Endothelial cell (in vitro differentiated cells): ENCODE measurements at regions not wholly inside any gene's neighbourhood (a gene's known extent, or its start where the extent isn't known, plus 50 kb on each side); places are given as distances from the start of the nearest gene placed in this dataset.
A peak's percentile ranks its signal among the peaks of the same experiment; 100 is the strongest.

Experiments
- DNase-seq: peaks from one replicate; pipeline ENCODE4 v3.0.0; 2021; ENCODE audit warnings: low spot score
- H3K27ac Mint-ChIP-seq: one replicate; pipeline ENCODE4 v1.8.0; 2021; ENCODE audit warnings: mixed read lengths, inconsistent platforms; ENCODE audit not compliant: unreplicated experiment
- H3K27me3 Mint-ChIP-seq: one replicate; pipeline ENCODE4 v1.8.0; 2021; ENCODE audit warnings: mild to moderate bottlenecking, moderate library complexity, mixed read lengths, inconsistent platforms; ENCODE audit not compliant: unreplicated experiment
- H3K36me3 Mint-ChIP-seq: one replicate; pipeline ENCODE4 v1.8.0; 2021; ENCODE audit warnings: mild to moderate bottlenecking, low read depth, mixed read lengths, inconsistent platforms; ENCODE audit not compliant: unreplicated experiment
- H3K4me1 Mint-ChIP-seq: one replicate; pipeline ENCODE4 v1.8.0; 2021; ENCODE audit warnings: mild to moderate bottlenecking, mixed read lengths, inconsistent platforms; ENCODE audit not compliant: unreplicated experiment
- H3K4me3 Mint-ChIP-seq: one replicate; pipeline ENCODE4 v1.8.0; 2021; ENCODE audit warnings: mild to moderate bottlenecking, mixed read lengths, inconsistent platforms; ENCODE audit not compliant: unreplicated experiment
- H3K9me3 Mint-ChIP-seq: one replicate; pipeline ENCODE4 v1.8.0; 2021; ENCODE audit warnings: mixed read lengths, inconsistent platforms; ENCODE audit not compliant: unreplicated experiment
- CTCF ChIP-seq: fragments of 200-600 bp; sonication (generic); IDR thresholded peaks from one replicate; pipeline ENCODE4 v1.5.0; 2021; ENCODE audit warnings: antibody characterized with exemption; ENCODE audit not compliant: unreplicated experiment

DNA sequence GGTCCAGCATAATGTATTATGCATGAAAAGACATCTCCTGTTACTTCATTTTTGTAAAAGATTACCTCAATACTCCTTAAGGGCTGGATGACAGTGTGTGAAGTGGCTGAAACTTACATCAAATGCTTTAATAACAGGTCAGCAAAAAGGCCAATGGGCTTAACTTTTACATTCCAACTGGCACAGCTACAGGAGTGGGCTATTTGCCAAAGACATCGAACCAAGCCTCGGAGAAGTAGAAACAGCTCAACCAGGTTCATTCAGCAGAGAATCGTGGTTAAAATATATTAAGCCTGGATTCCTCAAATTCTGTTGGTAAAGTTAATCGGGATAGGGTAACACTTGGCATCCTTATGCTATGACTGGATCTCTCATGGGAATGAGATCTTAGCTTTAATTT lies 639.7 kb downstream of the TRIML1 start:
- no peak overlapping the region for H3K27ac Mint-ChIP-seq
- no peaks in the 10 kb centered on the region for H3K9me3 Mint-ChIP-seq
- no peaks in the 10 kb centered on the region for H3K27me3 Mint-ChIP-seq
- H3K36me3 Mint-ChIP-seq, result no peaks in the 10 kb centered on the region
- no peak for DNase-seq
- no peak for TF ChIP-seq CTCF
- peaks cover 7% of the 10 kb centered on the region for H3K4me1 Mint-ChIP-seq
- no peak overlapping the region for H3K4me3 Mint-ChIP-seq

GRCh38 chr4:188779581-188779980 lies 640.3 kb downstream of the TRIML1 start:
- H3K4me3 Mint-ChIP-seq, result no peak overlapping the region
- H3K9me3 Mint-ChIP-seq, result no peaks in the 10 kb centered on the region
- no peak overlapping the region for H3K27ac Mint-ChIP-seq
- no peaks in the 10 kb centered on the region for H3K36me3 Mint-ChIP-seq
- no peaks in the 10 kb centered on the region for H3K27me3 Mint-ChIP-seq
- H3K4me1 Mint-ChIP-seq, result peaks cover 7% of the 10 kb centered on the region
- DNase-seq, result no peak
- no peak for TF ChIP-seq CTCF

DNA sequence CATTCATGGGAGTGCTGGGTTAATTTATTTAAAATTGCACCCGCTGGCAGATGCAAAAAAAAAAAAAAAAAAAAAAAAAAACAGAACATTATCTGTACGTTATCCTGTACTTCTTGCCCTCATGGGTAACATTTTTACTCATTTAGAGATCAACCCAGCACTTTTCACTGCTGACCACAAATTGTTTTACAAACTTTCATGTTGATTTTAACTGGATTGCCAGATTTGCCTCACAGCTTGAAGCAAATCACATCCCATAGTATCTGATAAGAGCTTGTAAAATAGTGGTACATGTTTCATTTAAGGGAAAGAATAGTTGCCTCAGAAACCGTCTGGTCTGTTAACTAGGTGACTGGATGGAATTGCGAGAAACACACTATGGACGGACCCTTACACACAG lies 640.8 kb downstream of the TRIML1 start:
- Mint-ChIP-seq H3K36me3 (no peaks in the 10 kb centered on the region), H3K27me3 (no peaks in the 10 kb centered on the region), H3K4me3 (no peak overlapping the region), H3K27ac (no peak overlapping the region), H3K9me3 (no peaks in the 10 kb centered on the region), H3K4me1 (peaks cover 7% of the 10 kb centered on the region)
- TF ChIP-seq CTCF, result no peak
- no peak for DNase-seq

- Mint-ChIP-seq H3K4me3 (no peak overlapping the region), H3K4me1 (peaks cover 7% of the 10 kb centered on the region), H3K27ac (no peak overlapping the region), H3K36me3 (no peaks in the 10 kb centered on the region), H3K9me3 (no peaks in the 10 kb centered on the region), H3K27me3 (no peaks in the 10 kb centered on the region)
- no peak for TF ChIP-seq CTCF
- no peak for DNase-seq
Observed at GRCh38 chr4:188780686-188781085, 641.4 kb downstream of the TRIML1 start.

GRCh38 chr4:188781655-188782054 lies 642.4 kb downstream of the TRIML1 start:
- Mint-ChIP-seq H3K9me3 (no peaks in the 10 kb centered on the region), H3K27ac (no peak overlapping the region), H3K4me3 (no peak overlapping the region), H3K36me3 (no peaks in the 10 kb centered on the region), H3K4me1 (peaks cover 7% of the 10 kb centered on the region), H3K27me3 (no peaks in the 10 kb centered on the region)
- DNase-seq, result peak; percentile 13
- peak; percentile 39 for TF ChIP-seq CTCF
